B cell (primary cell): ENCODE measurements at regions not wholly inside any gene's neighbourhood (a gene's known extent, or its start where the extent isn't known, plus 50 kb on each side); places are given as distances from the start of the nearest gene placed in this dataset.

Experiments used
- ATAC-seq: fragments of 200-7000 bp; cut with Tn5 transposase; one replicate; pipeline ENCODE4 v1.10.0; 2021; ENCODE audit warnings: low read depth, mild to moderate bottlenecking, moderate number of reproducible peaks, moderate library complexity
- CTCF ChIA-PET: fragments of 350-600 bp; sonication (Branson Sonifier 250); formaldehyde crosslinking; loops from one replicate; lab custom pipeline; 2021; ENCODE audit warnings: antibody characterized with exemption, inconsistent platforms; lab: Charles Lee
- POLR2A ChIA-PET: fragments of 350-600 bp; sonication (Branson Sonifier 250); formaldehyde crosslinking; loops from one replicate; lab custom pipeline; 2021; ENCODE audit warnings: antibody characterized with exemption; lab: Charles Lee
- DNase-seq: peaks from one replicate; pipeline ENCODE4 v3.0.0; 2013
- H2AFZ ChIP-seq: 2 replicates; pipeline ENCODE4 v1.6.1; 2012; ENCODE audit warnings: mild to moderate bottlenecking, low read depth, low read length; ENCODE audit not compliant: insufficient read depth, poor library complexity, severe bottlenecking
- H3K27ac ChIP-seq, 2 donors: 1 replicate in 1 of 2; 2 replicates in 1 of 2; pipeline ENCODE4 v1.5.1; 2012 to 2013; ENCODE audit warnings: low read length in 2 of 2, mild to moderate bottlenecking in 2 of 2, moderate library complexity in 1 of 2
- H3K27me3 ChIP-seq, 4 experiments: fragments of 200-600 bp in 1 of 4; sonication (generic) in 1 of 4; replicated peaks in 1 of 4; 1 replicate in 2 of 4; 2 replicates in 2 of 4; pipeline versions ENCODE4 v1.6.1 to v1.7.0; 2013 to 2016; ENCODE audit warnings: low read length in 3 of 4, mild to moderate bottlenecking in 2 of 4, mixed read lengths in 1 of 4, moderate library complexity in 1 of 4; ENCODE audit not compliant: insufficient read depth in 4 of 4, control insufficient read depth in 3 of 4; ENCODE audit errors: control extremely low read depth in 1 of 4
- H3K36me3 ChIP-seq, 2 experiments: replicated peaks in 1 of 2; 1 replicate in 1 of 2; 2 replicates in 1 of 2; pipeline versions ENCODE4 v1.6.1 to v1.7.1; 2013; ENCODE audit warnings: low read length in 1 of 2; ENCODE audit not compliant: insufficient read depth in 2 of 2, control insufficient read depth in 1 of 2; ENCODE audit errors: control extremely low read depth in 1 of 2, extremely low read depth in 1 of 2
- H3K4me1 ChIP-seq, 2 donors: fragments of 200-600 bp in 1 of 2; sonication (generic) in 1 of 2; 1 replicate in 1 of 2; 2 replicates in 1 of 2; pipeline versions ENCODE4 v1.5.1 to v1.6.1; 2013 to 2017; ENCODE audit warnings: low read length in 2 of 2; ENCODE audit not compliant: control insufficient read depth in 2 of 2, insufficient read depth in 2 of 2
- H3K4me2 ChIP-seq: replicated peaks from 2 replicates; pipeline ENCODE3; 2012; ENCODE audit warnings: mild to moderate bottlenecking, low read depth, low read length; ENCODE audit not compliant: poor library complexity, severe bottlenecking
- H3K4me3 ChIP-seq, 5 experiments: fragments of 200-600 bp in 1 of 5; sonication (generic) in 1 of 5; 1 replicate in 3 of 5; 2 replicates in 2 of 5; pipeline versions ENCODE4 v1.5.1 to v1.7.0; 2011 to 2016; ENCODE audit warnings: low read length in 4 of 5, mild to moderate bottlenecking in 4 of 5, low read depth in 2 of 5, control low read depth in 1 of 5, moderate library complexity in 1 of 5; ENCODE audit not compliant: insufficient read depth in 1 of 5; ENCODE audit errors: control extremely low read depth in 1 of 5, extremely low read depth in 1 of 5
- H3K79me2 ChIP-seq: fragments of 200-600 bp; sonication (generic); one replicate; pipeline ENCODE4 v1.6.0; 2016; ENCODE audit warnings: low read length; ENCODE audit not compliant: control insufficient read depth, insufficient read depth
- H3K9ac ChIP-seq: fragments of 200-600 bp; sonication (generic); 2 replicates; pipeline ENCODE4 v1.6.1; 2017; ENCODE audit warnings: mild to moderate bottlenecking, low read length, moderate library complexity
- H3K9me3 ChIP-seq, 3 donors: one replicate each; pipeline versions ENCODE4 v1.6.1 to v1.7.1; 2013; ENCODE audit warnings: low read length in 2 of 3; ENCODE audit not compliant: control insufficient read depth in 2 of 3, insufficient read depth in 1 of 3; ENCODE audit errors: control extremely low read depth in 1 of 3
- H4K20me1 ChIP-seq: 2 replicates; pipeline ENCODE4 v1.6.0; 2012; ENCODE audit warnings: mild to moderate bottlenecking, low read length; ENCODE audit not compliant: insufficient read depth, control insufficient read depth, poor library complexity, severe bottlenecking
- H3K27ac Mint-ChIP-seq: one replicate; pipeline ENCODE4 v1.8.0; 2021; ENCODE audit warnings: mixed read lengths
- H3K27me3 Mint-ChIP-seq: one replicate; pipeline ENCODE4 v1.8.0; 2021; ENCODE audit warnings: mixed read lengths
- H3K4me1 Mint-ChIP-seq: one replicate; pipeline ENCODE4 v1.8.0; 2021; ENCODE audit warnings: mixed read lengths
- H3K4me3 Mint-ChIP-seq: one replicate; pipeline ENCODE4 v1.8.0; 2021; ENCODE audit warnings: mixed read lengths
- H3K9me3 Mint-ChIP-seq: one replicate; pipeline ENCODE4 v1.8.0; 2022; ENCODE audit warnings: mixed read lengths; ENCODE audit not compliant: insufficient read depth
- intact Hi-C: fragments of 100-400 bp; cut with micrococcal nuclease; formaldehyde crosslinking; loops from one replicate; pipeline ENCODE4 v1.10.0; 2022
- TF ChIP-seq, protein P1 (sequence below): fragments of 200-600 bp; IDR thresholded peaks from one replicate; pipeline ENCODE4 v1.8.0; 2022; ENCODE audit warnings: antibody characterized with exemption, mild to moderate bottlenecking

DNA sequence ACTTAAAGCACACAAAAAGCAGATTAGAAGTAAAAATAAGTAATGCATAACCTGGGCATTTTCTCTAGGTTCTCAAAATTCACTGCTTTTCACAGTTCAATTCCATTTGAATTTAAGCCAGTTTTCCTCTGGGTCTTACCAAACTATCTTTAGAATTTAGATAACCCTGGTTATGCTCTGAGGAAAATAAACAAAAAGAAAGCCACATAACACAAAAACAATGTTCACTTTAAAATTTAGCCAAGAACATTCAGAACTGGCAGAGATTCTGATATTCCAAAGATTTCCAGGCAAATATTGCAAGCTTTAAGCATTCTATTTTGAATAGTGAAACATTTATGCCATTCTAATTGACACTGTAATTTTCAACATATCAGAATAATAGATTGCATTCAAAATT, 50.7 kb upstream of the PRKG1 start:
- H3K9me3 Mint-ChIP-seq, result no peaks in the 10 kb centered on the region
- no peaks in the 10 kb centered on the region for H3K4me1 ChIP-seq
- no peak for ATAC-seq
- H3K4me1 Mint-ChIP-seq, result no peaks in the 10 kb centered on the region
- no peak overlapping the region for H3K27ac ChIP-seq
- TF ChIP-seq, protein P1, sequence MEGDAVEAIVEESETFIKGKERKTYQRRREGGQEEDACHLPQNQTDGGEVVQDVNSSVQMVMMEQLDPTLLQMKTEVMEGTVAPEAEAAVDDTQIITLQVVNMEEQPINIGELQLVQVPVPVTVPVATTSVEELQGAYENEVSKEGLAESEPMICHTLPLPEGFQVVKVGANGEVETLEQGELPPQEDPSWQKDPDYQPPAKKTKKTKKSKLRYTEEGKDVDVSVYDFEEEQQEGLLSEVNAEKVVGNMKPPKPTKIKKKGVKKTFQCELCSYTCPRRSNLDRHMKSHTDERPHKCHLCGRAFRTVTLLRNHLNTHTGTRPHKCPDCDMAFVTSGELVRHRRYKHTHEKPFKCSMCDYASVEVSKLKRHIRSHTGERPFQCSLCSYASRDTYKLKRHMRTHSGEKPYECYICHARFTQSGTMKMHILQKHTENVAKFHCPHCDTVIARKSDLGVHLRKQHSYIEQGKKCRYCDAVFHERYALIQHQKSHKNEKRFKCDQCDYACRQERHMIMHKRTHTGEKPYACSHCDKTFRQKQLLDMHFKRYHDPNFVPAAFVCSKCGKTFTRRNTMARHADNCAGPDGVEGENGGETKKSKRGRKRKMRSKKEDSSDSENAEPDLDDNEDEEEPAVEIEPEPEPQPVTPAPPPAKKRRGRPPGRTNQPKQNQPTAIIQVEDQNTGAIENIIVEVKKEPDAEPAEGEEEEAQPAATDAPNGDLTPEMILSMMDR, result no peak
- H3K4me3 Mint-ChIP-seq, result no peak overlapping the region
- no peak overlapping the region for H3K4me3 ChIP-seq
- H3K27ac Mint-ChIP-seq, result no peak overlapping the region
- intact Hi-C loops, result no loop called here
- no peaks in the 10 kb centered on the region for H3K27me3 Mint-ChIP-seq
- no peaks in the 10 kb centered on the region for H3K27me3 ChIP-seq
- no peak overlapping the region for H3K9ac ChIP-seq
- H3K79me2 ChIP-seq, result no peaks in the 10 kb centered on the region
- no peaks in the 10 kb centered on the region for H3K9me3 ChIP-seq
- H2AFZ ChIP-seq, result no peak overlapping the region
- DNase-seq, result no peak
- CTCF ChIA-PET, result interaction anchor here (1.5 kb wide), 1 partner anchor 12 kb away, joined by 3 read pairs; no protein-coding TSS in a partner anchor
- no peak overlapping the region for H3K4me2 ChIP-seq
- no peaks in the 10 kb centered on the region for H3K36me3 ChIP-seq
- POLR2A ChIA-PET, result no interaction called here
- H4K20me1 ChIP-seq, result no peaks in the 10 kb centered on the region
